ENCODE measurements at regions not wholly inside any gene's neighbourhood (a gene's known extent, or its start where the extent isn't known, plus 50 kb on each side); places are given as distances from the start of the nearest gene placed in this dataset.

DNA sequence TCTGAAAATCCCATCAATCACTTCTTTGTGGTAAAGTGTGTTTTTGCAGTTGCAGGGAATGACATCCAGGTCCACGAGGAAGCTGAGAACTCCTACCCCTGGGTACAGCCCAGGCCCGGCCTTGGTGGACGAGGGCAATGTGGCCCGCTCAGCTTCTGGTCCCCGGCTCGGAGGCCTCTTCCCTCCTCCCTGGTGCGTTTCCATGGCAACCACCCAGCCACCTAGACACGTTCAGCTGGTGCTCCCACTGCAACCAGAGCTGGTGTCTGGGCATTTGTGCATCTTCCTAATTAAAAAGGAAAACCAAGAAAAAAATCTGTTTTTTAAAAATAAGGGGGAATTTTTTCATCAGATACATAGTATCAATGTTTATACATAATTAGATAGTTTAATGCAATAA lies 603.6 kb upstream of the SALL3 start:
- no peak overlapping the region for H3K4me3 ChIP-seq (ENCODE audit: control insufficient read depth, low read depth, low read length)
- DNase-seq (ENCODE audit: low read depth), result no peak
- no peak for TF ChIP-seq CTCF (IDR thresholded peaks at IDR 0.05; ENCODE audit: control insufficient read depth, insufficient read depth, low read depth, low read length, missing control alignments)

- TF ChIP-seq CTCF (IDR thresholded peaks at IDR 0.05; ENCODE audit: control insufficient read depth, insufficient read depth, low read depth, low read length, missing control alignments), result no peak
- H3K4me3 ChIP-seq (ENCODE audit: control insufficient read depth, low read depth, low read length), result no peak overlapping the region
- no peak for DNase-seq (ENCODE audit: low read depth)
Observed at GRCh38 chr18:78378403-78378802, 601.2 kb upstream of the SALL3 start.

DNA sequence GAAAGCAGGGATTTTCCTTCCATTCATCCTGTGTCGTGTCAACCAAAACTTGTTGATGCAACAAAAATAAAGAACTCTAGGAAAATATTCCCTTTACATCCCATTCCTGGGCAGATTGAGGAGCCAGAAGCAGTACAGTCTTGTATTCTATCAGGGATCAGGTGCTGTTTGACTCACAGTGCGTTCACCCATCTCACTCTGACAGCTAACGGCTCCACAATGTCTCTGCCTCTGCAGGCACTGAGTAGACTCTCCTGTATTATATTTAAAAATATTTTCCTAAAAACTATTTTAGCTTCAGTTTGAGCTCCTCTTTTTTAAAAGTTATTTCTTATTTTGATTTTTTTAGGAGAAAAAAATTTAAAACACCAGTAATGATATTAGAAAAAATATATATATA lies 600.6 kb upstream of the SALL3 start:
- no peak for TF ChIP-seq CTCF (IDR thresholded peaks at IDR 0.05; ENCODE audit: control insufficient read depth, insufficient read depth, low read depth, low read length, missing control alignments)
- no peak for DNase-seq (ENCODE audit: low read depth)
- H3K4me3 ChIP-seq (ENCODE audit: control insufficient read depth, low read depth, low read length), result no peak overlapping the region

DNA sequence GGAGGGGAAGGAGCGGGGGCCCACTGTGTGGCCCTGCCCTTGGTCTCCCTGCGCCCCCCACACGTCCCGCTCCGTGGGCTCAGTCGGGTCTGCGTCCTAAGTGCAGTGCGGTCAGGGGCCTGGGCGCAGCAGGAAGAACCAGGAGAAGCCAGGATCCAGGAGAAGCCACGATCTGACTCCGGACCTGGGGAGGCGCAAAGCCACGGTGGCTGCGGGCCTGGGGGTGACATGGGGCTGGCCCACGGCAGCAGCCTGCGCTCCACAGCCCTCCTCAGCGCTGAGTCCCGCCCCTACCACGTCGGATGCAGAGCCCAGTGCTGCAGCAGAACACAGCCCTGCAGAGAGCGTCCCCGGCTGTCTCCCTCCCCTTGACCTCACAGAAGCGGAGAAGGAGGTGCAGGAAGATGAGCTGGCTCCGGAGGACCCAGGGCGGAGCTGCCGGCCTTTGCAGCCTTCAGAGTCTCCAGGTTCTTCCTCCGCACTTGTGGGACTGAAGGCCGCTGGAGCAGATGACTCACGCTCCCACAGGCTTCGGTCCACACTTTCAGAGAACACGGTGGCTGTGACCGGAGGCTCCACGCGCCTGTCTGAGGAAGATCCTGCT lies 589.2 kb upstream of the SALL3 start:
- TF ChIP-seq CTCF (IDR thresholded peaks at IDR 0.05; ENCODE audit: control insufficient read depth, insufficient read depth, low read depth, low read length, missing control alignments), result no peak
- H3K4me3 ChIP-seq (ENCODE audit: control insufficient read depth, low read depth, low read length), result no peak overlapping the region
- no peak for DNase-seq (ENCODE audit: low read depth)

- no peak for DNase-seq (ENCODE audit: low read depth)
- no peak overlapping the region for H3K4me3 ChIP-seq (ENCODE audit: control insufficient read depth, low read depth, low read length)
- no peak for TF ChIP-seq CTCF (IDR thresholded peaks at IDR 0.05; ENCODE audit: control insufficient read depth, insufficient read depth, low read depth, low read length, missing control alignments)
Observed at GRCh38 chr18:78390952-78391348, 588.7 kb upstream of the SALL3 start.

- no peak for DNase-seq (ENCODE audit: low read depth)
- TF ChIP-seq CTCF (IDR thresholded peaks at IDR 0.05; ENCODE audit: control insufficient read depth, insufficient read depth, low read depth, low read length, missing control alignments), result no peak
- no peak overlapping the region for H3K4me3 ChIP-seq (ENCODE audit: control insufficient read depth, low read depth, low read length)
Observed at GRCh38 chr18:78393086-78393862, 586.3 kb upstream of the SALL3 start.

All from AG09309 (cell line).